HG03135 (cell line): ENCODE measurements at regions not wholly inside any gene's neighbourhood (a gene's known extent, or its start where the extent isn't known, plus 50 kb on each side); places are given as distances from the start of the nearest gene placed in this dataset.

Experiments used
- ATAC-seq: cut with Tn5 transposase; IDR thresholded peaks from one replicate; pipeline ENCODE4 v1.9.1; 2021; ENCODE audit warnings: mild to moderate bottlenecking, moderate library complexity; ENCODE audit not compliant: unreplicated experiment

GRCh38 chr12:58761308-58761707 is 159.0 kb downstream of the LRIG3 start:
- no peak for ATAC-seq

GRCh38 chr12:58764100-58764953 is 156.0 kb downstream of the LRIG3 start:
- no peak for ATAC-seq

- ATAC-seq = no peak
Measured at GRCh38 chr12:58765076-58765475, 155.2 kb downstream of the LRIG3 start.

- ATAC-seq = no peak
Measured at GRCh38 chr12:58765653-58766512, 154.4 kb downstream of the LRIG3 start.

GRCh38 chr12:58766513-58766870 is 153.8 kb downstream of the LRIG3 start:
- ATAC-seq = no peak

GRCh38 chr12:58767496-58767895 is 152.8 kb downstream of the LRIG3 start:
- no peak for ATAC-seq

GRCh38 chr12:58773986-58774385 is 146.3 kb downstream of the LRIG3 start:
- no peak for ATAC-seq

- ATAC-seq = no peak
Measured at GRCh38 chr12:58774731-58775130, 145.6 kb downstream of the LRIG3 start.

- ATAC-seq = no peak
Measured at GRCh38 chr12:58775396-58775795, 144.9 kb downstream of the LRIG3 start.

- ATAC-seq = no peak
Measured at GRCh38 chr12:58776144-58776543, 144.2 kb downstream of the LRIG3 start.

GRCh38 chr12:58777815-58778214 is 142.5 kb downstream of the LRIG3 start:
- no peak for ATAC-seq

GRCh38 chr12:58781609-58782008 is 138.7 kb downstream of the LRIG3 start:
- ATAC-seq = no peak

GRCh38 chr12:58787021-58787760 is 133.1 kb downstream of the LRIG3 start:
- ATAC-seq = no peak

GRCh38 chr12:58794859-58795258 is 125.4 kb downstream of the LRIG3 start:
- no peak for ATAC-seq

- no peak for ATAC-seq
Measured at GRCh38 chr12:58795825-58796224, 124.5 kb downstream of the LRIG3 start.

- ATAC-seq = no peak
Measured at GRCh38 chr12:58801986-58802385, 118.3 kb downstream of the LRIG3 start.

- ATAC-seq = no peak
Measured at GRCh38 chr12:58803908-58804307, 116.4 kb downstream of the LRIG3 start.

GRCh38 chr12:58804749-58805148 is 115.6 kb downstream of the LRIG3 start:
- no peak for ATAC-seq

GRCh38 chr12:58809064-58809607 is 111.2 kb downstream of the LRIG3 start:
- no peak for ATAC-seq

- no peak for ATAC-seq
Measured at GRCh38 chr12:58811346-58811745, 109.0 kb downstream of the LRIG3 start.

- no peak for ATAC-seq
Measured at GRCh38 chr12:58812214-58812613, 108.1 kb downstream of the LRIG3 start.
